ENCODE measurements at regions not wholly inside any gene's neighbourhood (a gene's known extent, or its start where the extent isn't known, plus 50 kb on each side); places are given as distances from the start of the nearest gene placed in this dataset.

- H3K27me3 Mint-ChIP-seq (ENCODE audit: low read depth in 2 of 2): no peaks in the 10 kb centered on the region
- H3K27ac Mint-ChIP-seq: no peak overlapping the region
- Histone ChIP-seq H3K4me3 (ENCODE audit: low read length) (no peak overlapping the region), H3K27ac (ENCODE audit: low read length) (no peak overlapping the region), H3K4me1 (ENCODE audit: control insufficient read depth, insufficient read depth, low read length) (no peaks in the 10 kb centered on the region), H3K36me3 (ENCODE audit: control insufficient read depth, insufficient read depth, low read length) (no peaks in the 10 kb centered on the region), H3K27me3 (ENCODE audit: control insufficient read depth, insufficient read depth, low read length) (no peaks in the 10 kb centered on the region), H3K9me3 (ENCODE audit: control insufficient read depth, insufficient read depth, low read length) (no peaks in the 10 kb centered on the region)
- 75% methylated on average over 1 of the region's 3 CpGs for WGBS (ENCODE audit: insufficient coverage)
- no peak for ATAC-seq
- TF ChIP-seq CTCF (IDR thresholded peaks at IDR 0.05): no peak
- H3K9me3 Mint-ChIP-seq: peaks cover 14 to 16% of the 10 kb centered on the region in 2 donors
- no peak overlapping the region for H3K4me3 Mint-ChIP-seq
- no peak for DNase-seq
- intact Hi-C loops (cut with micrococcal nuclease): no loop called here
- no peaks in the 10 kb centered on the region for H3K4me1 Mint-ChIP-seq
- H3K36me3 Mint-ChIP-seq: no peaks in the 10 kb centered on the region
These were observed 596.4 kb downstream of the MMUT start for GRCh38 chr6:48866682-48867081.

GRCh38 chr6:48860175-48860574, 602.9 kb downstream of the MMUT start:
- Mint-ChIP-seq H3K27ac (no peak overlapping the region), H3K9me3 (peaks cover 13 to 16% of the 10 kb centered on the region in 2 donors), H3K4me3 (no peak overlapping the region), H3K36me3 (no peaks in the 10 kb centered on the region), H3K4me1 (no peaks in the 10 kb centered on the region), H3K27me3 (ENCODE audit: low read depth in 2 of 2) (no peaks in the 10 kb centered on the region)
- H3K36me3 ChIP-seq (ENCODE audit: control insufficient read depth, insufficient read depth, low read length): no peaks in the 10 kb centered on the region
- no peak for DNase-seq
- H3K9me3 ChIP-seq (ENCODE audit: control insufficient read depth, insufficient read depth, low read length): no peaks in the 10 kb centered on the region
- intact Hi-C loops (cut with micrococcal nuclease): no loop called here
- H3K4me3 ChIP-seq (ENCODE audit: low read length): no peak overlapping the region
- no peaks in the 10 kb centered on the region for H3K4me1 ChIP-seq (ENCODE audit: control insufficient read depth, insufficient read depth, low read length)
- 97% methylated on average over 3 of the region's 3 CpGs for WGBS (ENCODE audit: insufficient coverage)
- H3K27ac ChIP-seq (ENCODE audit: low read length): no peak overlapping the region
- ATAC-seq: no peak
- H3K27me3 ChIP-seq (ENCODE audit: control insufficient read depth, insufficient read depth, low read length): no peaks in the 10 kb centered on the region
- TF ChIP-seq CTCF (IDR thresholded peaks at IDR 0.05): no peak

- Histone ChIP-seq H3K9me3 (ENCODE audit: control insufficient read depth, insufficient read depth, low read length) (no peaks in the 10 kb centered on the region), H3K4me1 (ENCODE audit: control insufficient read depth, insufficient read depth, low read length) (no peaks in the 10 kb centered on the region), H3K4me3 (ENCODE audit: low read length) (no peak overlapping the region), H3K27ac (ENCODE audit: low read length) (no peak overlapping the region), H3K27me3 (ENCODE audit: control insufficient read depth, insufficient read depth, low read length) (no peaks in the 10 kb centered on the region), H3K36me3 (ENCODE audit: control insufficient read depth, insufficient read depth, low read length) (no peaks in the 10 kb centered on the region)
- H3K36me3 Mint-ChIP-seq: no peaks in the 10 kb centered on the region
- H3K27ac Mint-ChIP-seq: no peak overlapping the region
- WGBS (ENCODE audit: insufficient coverage): 70% methylated on average over 2 of the region's 2 CpGs
- intact Hi-C loops (cut with micrococcal nuclease): no loop called here
- no peaks in the 10 kb centered on the region for H3K4me1 Mint-ChIP-seq
- no peak overlapping the region for H3K4me3 Mint-ChIP-seq
- no peaks in the 10 kb centered on the region for H3K27me3 Mint-ChIP-seq (ENCODE audit: low read depth in 2 of 2)
- ATAC-seq: no peak
- no peak for TF ChIP-seq CTCF (IDR thresholded peaks at IDR 0.05)
- H3K9me3 Mint-ChIP-seq: peaks cover 12 to 16% of the 10 kb centered on the region in 2 donors
- no peak for DNase-seq
These were observed 603.4 kb downstream of the MMUT start for GRCh38 chr6:48859562-48860123.

GRCh38 chr6:48845219-48845618, 617.8 kb downstream of the MMUT start:
- Mint-ChIP-seq H3K27me3 (ENCODE audit: low read depth in 2 of 2) (no peaks in the 10 kb centered on the region), H3K36me3 (peaks cover 26% of the 10 kb centered on the region), H3K9me3 (peaks cover 31 to 38% of the 10 kb centered on the region in 2 donors), H3K27ac (no peak overlapping the region), H3K4me1 (no peaks in the 10 kb centered on the region), H3K4me3 (no peak overlapping the region)
- Histone ChIP-seq H3K4me1 (ENCODE audit: control insufficient read depth, insufficient read depth, low read length) (no peaks in the 10 kb centered on the region), H3K27me3 (ENCODE audit: control insufficient read depth, insufficient read depth, low read length) (no peaks in the 10 kb centered on the region), H3K9me3 (ENCODE audit: control insufficient read depth, insufficient read depth, low read length) (peaks cover 17% of the 10 kb centered on the region), H3K36me3 (ENCODE audit: control insufficient read depth, insufficient read depth, low read length) (no peaks in the 10 kb centered on the region), H3K27ac (ENCODE audit: low read length) (no peak overlapping the region), H3K4me3 (ENCODE audit: low read length) (no peak overlapping the region)
- intact Hi-C loops (cut with micrococcal nuclease): no loop called here
- 88% methylated on average over 3 of the region's 3 CpGs for WGBS (ENCODE audit: insufficient coverage)
- no peak for TF ChIP-seq CTCF (IDR thresholded peaks at IDR 0.05)
- no peak for ATAC-seq
- no peak for DNase-seq

Data from natural killer cell (primary cell).